Endometrial microvascular endothelial cells (primary cell): ENCODE measurements at regions not wholly inside any gene's neighbourhood (a gene's known extent, or its start where the extent isn't known, plus 50 kb on each side); places are given as distances from the start of the nearest gene placed in this dataset.

Experiments used
- in situ Hi-C: cut with HindIII; loops from 2 replicates; pipeline ENCODE4 v1.10.0; 2017; ENCODE audit warnings: low sequenced_read_pairs, low pct_unique_long_range_greater_than_20kb; ENCODE audit errors: inconsistent ontology term

DNA sequence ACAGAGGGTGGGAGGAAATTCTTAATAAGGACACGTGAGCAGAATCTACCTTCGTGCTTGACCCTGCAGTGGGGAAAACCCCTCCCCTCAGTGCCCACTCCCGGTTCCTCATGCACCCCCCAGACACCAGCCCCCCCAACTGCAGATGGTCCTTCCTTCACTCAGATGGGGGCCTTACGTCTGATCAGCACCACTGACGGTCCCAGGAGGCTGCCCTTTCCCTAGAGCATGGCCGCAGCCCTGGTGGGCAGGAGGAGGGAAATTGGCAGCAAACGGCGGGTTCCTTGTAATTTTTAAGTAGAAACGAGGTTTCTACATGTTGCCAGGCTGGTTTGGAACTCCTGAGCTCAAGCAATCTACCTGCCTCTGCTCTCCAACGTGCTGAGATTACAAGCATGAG is 477.7 kb downstream of the TBC1D22A start:
- in situ Hi-C loops, result no loop called here

GRCh38 chr22:47239474-47239860 is 477.0 kb downstream of the TBC1D22A start:
- in situ Hi-C loops, result no loop called here

GRCh38 chr22:47238690-47239473 is 476.4 kb downstream of the TBC1D22A start:
- in situ Hi-C loops, result no loop called here

DNA sequence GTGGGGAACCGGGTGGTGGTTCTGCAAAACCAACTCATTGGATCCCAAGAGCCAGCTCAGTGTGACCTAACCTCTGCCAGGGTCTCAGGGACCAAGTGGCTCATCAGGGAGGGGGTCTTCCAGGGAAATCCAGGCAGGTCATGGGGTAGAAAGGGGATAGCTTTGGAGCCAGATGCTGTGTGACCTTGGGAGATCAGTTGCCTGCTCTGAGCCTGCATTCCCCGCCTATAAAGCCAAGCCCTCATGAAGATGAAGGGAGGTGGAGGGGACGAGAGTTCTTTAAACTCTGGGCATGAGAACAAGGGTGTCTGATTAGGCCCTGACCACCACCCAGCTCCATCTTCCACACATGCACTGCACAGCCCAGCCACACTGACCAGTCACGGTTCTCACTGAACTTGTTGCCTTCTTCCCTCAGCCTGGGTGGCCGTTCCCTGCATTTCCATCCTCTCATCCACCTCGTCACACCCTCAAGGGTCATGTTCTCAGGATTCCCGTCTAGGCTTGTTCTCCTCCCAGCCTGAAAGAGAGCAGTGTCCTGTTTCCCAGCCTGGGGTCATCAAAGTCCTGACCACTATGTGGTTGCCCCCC is 475.5 kb downstream of the TBC1D22A start:
- in situ Hi-C loops, result no loop called here

- in situ Hi-C loops, result no loop called here
Measured at GRCh38 chr22:47236718-47237117, 474.3 kb downstream of the TBC1D22A start.

GRCh38 chr22:47236161-47236560 is 473.7 kb downstream of the TBC1D22A start:
- in situ Hi-C loops, result no loop called here

DNA sequence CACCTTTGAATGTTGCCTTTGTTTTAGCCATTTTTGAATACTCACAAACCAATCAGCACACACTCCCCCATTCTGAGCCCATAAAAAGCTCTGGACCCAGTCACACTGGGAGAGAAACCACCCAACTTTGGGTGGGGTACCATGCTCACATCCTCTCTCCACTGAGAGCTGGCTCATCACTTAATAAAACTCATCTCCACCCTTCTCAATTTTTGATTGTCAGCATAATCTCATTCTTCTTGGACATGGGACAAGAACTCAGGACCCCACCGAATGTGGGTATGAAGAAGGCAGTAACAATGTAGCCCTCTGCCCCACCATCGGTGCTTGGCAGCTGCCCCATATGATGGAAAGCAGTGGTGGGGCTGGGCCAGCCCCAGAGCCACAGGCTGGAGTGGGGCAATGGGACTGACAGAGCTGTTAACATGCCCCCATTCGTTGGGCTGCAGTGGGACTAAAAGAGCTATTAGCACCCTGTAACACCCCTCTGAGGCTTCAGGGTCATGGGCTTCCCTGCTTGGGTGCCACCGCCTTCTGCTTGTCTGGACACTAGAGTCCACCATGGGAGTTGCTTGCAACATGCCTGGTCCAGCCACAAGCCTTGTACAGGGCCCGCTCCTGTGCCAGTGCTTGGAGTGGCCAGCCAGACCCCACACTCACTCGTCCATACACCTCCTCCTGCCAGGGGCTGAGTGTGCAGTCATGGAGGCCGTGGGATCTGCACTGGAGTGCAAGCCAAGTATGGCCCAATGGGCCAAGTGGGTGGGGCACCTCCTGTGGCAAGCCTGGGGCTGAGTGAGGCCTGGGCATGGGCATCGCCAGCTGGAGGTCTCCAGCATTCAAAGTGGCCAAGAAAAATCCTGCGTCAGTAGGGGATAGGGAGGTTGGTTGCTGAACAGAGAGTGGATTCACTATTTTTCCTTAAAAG is 471.1 kb downstream of the TBC1D22A start:
- in situ Hi-C loops, result no loop called here

DNA sequence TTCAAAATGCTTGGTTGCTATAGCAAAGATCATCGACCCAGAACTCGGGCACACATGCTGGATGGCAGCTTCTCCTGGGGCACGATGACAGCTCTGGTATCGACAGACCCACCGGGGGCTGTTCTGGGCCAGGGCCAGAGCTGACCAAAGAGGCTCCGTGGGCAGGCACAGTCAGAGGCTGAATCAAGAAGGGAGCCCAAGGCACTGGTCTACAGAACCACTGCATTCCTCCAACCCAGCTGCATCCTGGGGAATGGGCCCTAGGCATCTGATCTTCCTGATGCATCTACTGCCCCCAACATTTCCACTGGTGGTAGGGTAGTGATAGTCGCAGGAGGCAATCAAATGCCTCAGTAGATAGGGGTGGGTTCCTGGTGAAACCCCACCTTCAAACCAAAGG is 470.3 kb downstream of the TBC1D22A start:
- in situ Hi-C loops, result no loop called here

GRCh38 chr22:47232197-47232596 is 469.7 kb downstream of the TBC1D22A start:
- in situ Hi-C loops, result no loop called here

DNA sequence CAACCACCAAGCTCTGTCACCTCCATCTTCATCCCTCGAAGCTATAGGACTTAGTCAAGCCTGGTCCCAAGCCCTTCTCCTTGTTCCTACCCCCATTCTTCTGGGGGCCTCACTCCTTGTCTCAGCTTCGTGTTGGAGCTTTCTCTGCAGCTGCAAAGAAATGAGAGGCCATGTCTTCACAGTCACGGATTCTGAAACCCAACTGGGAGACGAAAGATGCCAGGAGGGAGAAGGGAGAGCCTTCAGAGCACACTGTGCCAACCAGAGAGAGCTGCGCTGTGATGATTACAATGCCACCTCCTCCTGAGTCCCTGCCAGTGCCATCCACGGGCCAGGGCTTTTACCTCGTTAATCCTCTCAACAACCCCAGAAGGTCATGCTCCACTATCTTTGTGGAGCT is 469.3 kb downstream of the TBC1D22A start:
- in situ Hi-C loops, result no loop called here

DNA sequence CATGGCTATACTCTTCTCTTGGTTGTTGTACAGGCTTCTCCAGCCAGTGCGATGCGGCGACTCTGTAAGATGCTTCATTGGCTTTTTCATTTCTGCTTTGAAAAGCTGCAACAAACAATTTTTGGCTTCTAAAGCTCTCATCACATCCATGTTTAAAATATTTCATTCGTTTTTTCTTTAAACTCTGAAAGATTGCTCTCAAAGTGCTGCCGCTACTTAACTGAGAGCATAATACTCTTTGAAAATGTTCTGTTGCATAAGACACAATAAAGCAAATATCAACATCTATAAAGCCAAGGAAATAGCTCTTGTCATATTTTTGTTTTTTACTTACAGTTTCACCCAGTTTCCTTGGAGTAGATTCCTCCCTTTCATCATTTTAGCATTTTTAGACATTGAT is 468.3 kb downstream of the TBC1D22A start:
- in situ Hi-C loops, result no loop called here

- in situ Hi-C loops, result no loop called here
Measured at GRCh38 chr22:47230251-47230650, 467.8 kb downstream of the TBC1D22A start.

DNA sequence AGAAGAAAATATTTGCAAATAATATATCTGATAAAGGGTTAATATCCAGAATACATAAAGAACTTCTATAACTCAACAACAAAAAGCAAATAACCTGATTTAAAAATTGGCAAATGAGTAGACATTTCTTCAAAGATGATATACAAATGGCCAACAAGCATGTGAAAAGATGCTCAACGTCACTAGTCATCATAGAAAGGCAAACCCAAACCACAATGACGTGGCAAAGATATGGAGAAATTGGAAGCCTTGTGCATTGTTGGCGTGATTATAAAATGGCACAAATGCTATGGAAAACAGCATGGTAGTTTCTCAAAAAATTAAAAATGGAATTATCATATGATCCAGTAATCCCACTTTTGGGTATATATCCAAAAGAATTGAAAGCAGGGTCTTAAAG is 466.3 kb downstream of the TBC1D22A start:
- in situ Hi-C loops, result no loop called here

DNA sequence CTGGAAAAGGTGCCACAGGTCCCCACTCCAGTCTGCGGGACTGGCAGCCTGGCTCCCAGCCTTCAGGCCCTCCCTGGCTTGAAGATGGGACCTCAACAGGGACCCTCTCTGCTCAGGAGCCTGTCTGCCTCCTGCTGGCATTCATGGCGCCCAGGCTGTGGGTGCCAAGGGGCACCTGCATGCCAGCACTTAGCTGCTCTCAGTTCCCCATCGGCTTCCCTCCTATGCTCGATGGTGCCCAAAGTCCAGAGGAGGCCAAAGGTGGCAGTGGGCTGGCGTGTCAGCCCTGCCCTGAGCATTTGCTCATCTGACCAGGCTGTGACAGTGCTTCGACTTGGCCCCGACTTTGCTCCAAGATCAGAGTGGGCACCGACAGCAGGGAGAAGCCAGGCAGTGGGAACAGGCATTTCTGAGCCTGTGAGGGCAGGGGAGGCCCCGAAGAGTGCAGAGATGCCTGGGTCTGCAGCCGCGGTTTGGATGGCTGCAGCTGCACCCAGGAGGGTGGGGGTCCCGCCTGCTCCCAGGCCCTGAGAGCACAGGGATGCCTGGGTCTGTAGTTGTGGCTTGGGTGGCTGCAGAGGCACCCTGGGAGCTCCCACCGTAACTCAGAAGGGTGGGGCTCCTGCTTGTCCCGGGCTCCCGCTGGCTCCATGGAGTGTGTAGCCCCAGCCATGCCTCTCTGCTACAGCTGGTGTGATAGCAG is 463.6 kb downstream of the TBC1D22A start:
- in situ Hi-C loops, result no loop called here

- in situ Hi-C loops, result no loop called here
Measured at GRCh38 chr22:47225080-47225930, 462.9 kb downstream of the TBC1D22A start.
